Endodermal cell (in vitro differentiated cells): ENCODE measurements at regions not wholly inside any gene's neighbourhood (a gene's known extent, or its start where the extent isn't known, plus 50 kb on each side); places are given as distances from the start of the nearest gene placed in this dataset.
"Not testable (repeated sequence)": the region's sequence is repeated elsewhere in the genome, so short reads cannot be mapped to it uniquely, and the experiment has no call there.

Experiments used
- DNase-seq: peaks from one replicate; pipeline ENCODE4 v3.0.0-alpha.2; 2017
- H3K27ac ChIP-seq: 2 replicates; pipeline ENCODE4 v1.5.1; 2013; ENCODE audit warnings: mild to moderate bottlenecking, low read depth, low read length, moderate library complexity
- H3K27me3 ChIP-seq: 2 replicates; pipeline ENCODE4 v1.6.1; 2013; ENCODE audit warnings: mild to moderate bottlenecking, low read length, moderate library complexity; ENCODE audit not compliant: insufficient read depth, control insufficient read depth, poor library complexity, severe bottlenecking
- H3K36me3 ChIP-seq: 2 replicates; pipeline ENCODE4 v1.7.0; 2013; ENCODE audit warnings: mild to moderate bottlenecking, low read length, moderate library complexity; ENCODE audit not compliant: control insufficient read depth, insufficient read depth
- H3K4me1 ChIP-seq: one replicate; pipeline ENCODE4 v1.7.0; 2013; ENCODE audit warnings: low read length; ENCODE audit not compliant: control insufficient read depth, insufficient read depth
- H3K4me3 ChIP-seq: 2 replicates; pipeline ENCODE4 v1.5.1; 2013; ENCODE audit warnings: mild to moderate bottlenecking, low read length, moderate library complexity
- H3K9ac ChIP-seq: 2 replicates; pipeline ENCODE4 v1.6.1; 2013; ENCODE audit warnings: mild to moderate bottlenecking, low read length, moderate library complexity; ENCODE audit not compliant: poor library complexity, severe bottlenecking; ENCODE audit errors: extremely low read depth
- H3K9me3 ChIP-seq: 2 replicates; pipeline ENCODE4 v1.6.1; 2013; ENCODE audit warnings: mild to moderate bottlenecking, low read length, moderate library complexity; ENCODE audit not compliant: control insufficient read depth
- H3K27ac Mint-ChIP-seq: 2 replicates; pipeline ENCODE4 v1.8.0; 2020; ENCODE audit warnings: mixed read lengths
- H3K27me3 Mint-ChIP-seq: 2 replicates; pipeline ENCODE4 v1.8.0; 2021; ENCODE audit warnings: mild to moderate bottlenecking, mixed read lengths; ENCODE audit not compliant: insufficient read depth
- H3K36me3 Mint-ChIP-seq: 2 replicates; pipeline ENCODE4 v1.8.0; 2020; ENCODE audit warnings: low read depth, mixed read lengths
- H3K4me1 Mint-ChIP-seq: 2 replicates; pipeline ENCODE4 v1.8.0; 2020; ENCODE audit warnings: mixed read lengths
- H3K4me3 Mint-ChIP-seq: 2 replicates; pipeline ENCODE4 v1.8.0; 2020; ENCODE audit warnings: mild to moderate bottlenecking, moderate library complexity, mixed read lengths
- H3K9me3 Mint-ChIP-seq: 2 replicates; pipeline ENCODE4 v1.8.0; 2020; ENCODE audit warnings: mild to moderate bottlenecking, mixed read lengths
- WGBS, 2 experiments: methylation state at CpG; one replicate each; pipeline versions ENCODE4 v1.1.5 to v1.1.7; 2013; ENCODE audit warnings: missing lambda C conversion rate in 2 of 2, mixed read lengths in 1 of 2; ENCODE audit not compliant: insufficient coverage in 1 of 2, insufficient read length in 1 of 2; 5-methylcytosine and 5-hydroxymethylcytosine counted together
- TF ChIP-seq, protein P1 (sequence below): fragments of 200-600 bp; sonication (generic); conservative IDR thresholded peaks from 2 replicates; pipeline ENCODE4 v1.5.0; 2021; ENCODE audit warnings: antibody characterized with exemption, mild to moderate bottlenecking

DNA sequence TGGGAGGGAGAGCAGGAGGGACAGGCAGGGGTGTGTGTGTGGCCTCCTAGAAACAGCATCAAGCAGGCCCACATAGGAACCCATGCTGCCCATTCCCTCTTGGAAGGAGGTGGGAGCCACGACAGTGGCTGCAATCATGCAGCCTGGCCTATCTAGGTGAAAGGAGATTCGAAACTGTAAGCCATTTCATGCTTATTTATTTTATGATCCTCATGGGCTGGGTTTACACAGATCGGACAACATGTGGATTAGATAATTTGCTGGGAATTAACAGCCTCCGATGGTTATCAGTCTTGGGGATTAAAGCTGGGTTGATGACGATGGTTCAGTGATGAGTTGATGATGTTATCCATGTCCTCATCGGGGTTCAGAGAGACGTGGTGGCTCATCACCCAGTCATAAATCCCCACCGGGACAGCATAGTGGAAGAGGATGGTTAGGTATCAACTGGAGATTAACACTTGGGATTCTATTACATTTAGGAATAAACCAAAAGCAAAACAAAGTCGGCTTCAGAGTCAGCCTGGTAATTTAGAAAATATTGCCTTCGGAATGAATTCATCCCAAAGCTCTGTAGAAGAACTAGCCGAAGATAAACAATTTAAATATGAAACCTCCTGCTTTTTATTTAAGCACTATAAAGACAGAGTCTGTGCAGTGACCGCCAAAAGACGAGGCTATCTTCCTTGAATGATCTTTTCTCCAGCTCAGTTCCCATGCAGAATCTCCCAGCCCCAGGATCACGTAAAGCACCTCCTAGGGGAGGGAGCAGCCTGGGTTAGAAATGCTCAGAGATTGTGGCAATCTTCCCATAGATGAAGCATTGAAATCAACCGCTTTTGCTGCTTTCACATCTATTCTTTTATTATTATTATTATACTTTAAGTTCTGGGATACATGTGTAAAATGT lies 252.8 kb downstream of the FOXD2 start:
- H3K9me3 Mint-ChIP-seq = no peaks in the 10 kb centered on the region
- no peak overlapping the region for H3K9ac ChIP-seq
- TF ChIP-seq, protein P1, sequence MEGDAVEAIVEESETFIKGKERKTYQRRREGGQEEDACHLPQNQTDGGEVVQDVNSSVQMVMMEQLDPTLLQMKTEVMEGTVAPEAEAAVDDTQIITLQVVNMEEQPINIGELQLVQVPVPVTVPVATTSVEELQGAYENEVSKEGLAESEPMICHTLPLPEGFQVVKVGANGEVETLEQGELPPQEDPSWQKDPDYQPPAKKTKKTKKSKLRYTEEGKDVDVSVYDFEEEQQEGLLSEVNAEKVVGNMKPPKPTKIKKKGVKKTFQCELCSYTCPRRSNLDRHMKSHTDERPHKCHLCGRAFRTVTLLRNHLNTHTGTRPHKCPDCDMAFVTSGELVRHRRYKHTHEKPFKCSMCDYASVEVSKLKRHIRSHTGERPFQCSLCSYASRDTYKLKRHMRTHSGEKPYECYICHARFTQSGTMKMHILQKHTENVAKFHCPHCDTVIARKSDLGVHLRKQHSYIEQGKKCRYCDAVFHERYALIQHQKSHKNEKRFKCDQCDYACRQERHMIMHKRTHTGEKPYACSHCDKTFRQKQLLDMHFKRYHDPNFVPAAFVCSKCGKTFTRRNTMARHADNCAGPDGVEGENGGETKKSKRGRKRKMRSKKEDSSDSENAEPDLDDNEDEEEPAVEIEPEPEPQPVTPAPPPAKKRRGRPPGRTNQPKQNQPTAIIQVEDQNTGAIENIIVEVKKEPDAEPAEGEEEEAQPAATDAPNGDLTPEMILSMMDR = no peak
- no peaks in the 10 kb centered on the region for H3K27me3 ChIP-seq
- H3K36me3 Mint-ChIP-seq = no peaks in the 10 kb centered on the region
- H3K36me3 ChIP-seq = no peaks in the 10 kb centered on the region
- H3K4me3 Mint-ChIP-seq = no peak overlapping the region
- H3K27me3 Mint-ChIP-seq = peaks cover 5% of the 10 kb centered on the region
- H3K4me1 ChIP-seq = peaks cover 16% of the 10 kb centered on the region
- WGBS, 2 experiments = 92 to 94% methylated on average over 8 to 14 of the region's 15 CpGs
- H3K4me3 ChIP-seq = no peak overlapping the region
- DNase-seq = peak; percentile 21
- no peak overlapping the region for H3K27ac ChIP-seq
- H3K9me3 ChIP-seq = no peaks in the 10 kb centered on the region
- peaks cover 26% of the 10 kb centered on the region for H3K4me1 Mint-ChIP-seq
- H3K27ac Mint-ChIP-seq = no peak overlapping the region

DNA sequence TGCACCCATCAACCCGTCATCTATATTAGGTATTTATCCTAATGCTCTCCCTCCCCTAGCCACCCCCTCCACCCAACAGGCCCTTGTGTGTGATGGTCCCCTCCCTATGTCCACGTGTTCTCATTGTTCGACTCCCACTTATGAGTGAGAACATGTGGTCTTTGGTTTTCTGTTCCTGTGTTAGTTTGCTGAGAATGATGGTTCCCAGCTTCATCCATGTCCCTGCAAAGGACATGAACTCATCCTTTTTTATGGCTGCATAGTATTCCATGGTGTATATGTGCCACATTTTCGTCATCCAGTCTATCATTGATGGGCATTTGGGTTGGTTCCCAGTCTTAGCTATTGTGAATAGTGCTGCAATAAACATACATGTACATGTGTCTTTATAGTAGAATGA lies 253.4 kb downstream of the FOXD2 start:
- not testable (repeated sequence) for H3K27ac Mint-ChIP-seq, H3K27me3 ChIP-seq, H3K9ac ChIP-seq, H3K4me3 Mint-ChIP-seq, H3K9me3 Mint-ChIP-seq, H3K27ac ChIP-seq, H3K36me3 ChIP-seq, DNase-seq, H3K36me3 Mint-ChIP-seq, H3K4me3 ChIP-seq, H3K27me3 Mint-ChIP-seq, H3K9me3 ChIP-seq
- WGBS, 2 experiments = 83 to 90% methylated on average over 1 to 4 of the region's 4 CpGs
- peaks cover 23% of the 10 kb centered on the region for H3K4me1 Mint-ChIP-seq
- H3K4me1 ChIP-seq = peaks cover 14% of the 10 kb centered on the region

DNA sequence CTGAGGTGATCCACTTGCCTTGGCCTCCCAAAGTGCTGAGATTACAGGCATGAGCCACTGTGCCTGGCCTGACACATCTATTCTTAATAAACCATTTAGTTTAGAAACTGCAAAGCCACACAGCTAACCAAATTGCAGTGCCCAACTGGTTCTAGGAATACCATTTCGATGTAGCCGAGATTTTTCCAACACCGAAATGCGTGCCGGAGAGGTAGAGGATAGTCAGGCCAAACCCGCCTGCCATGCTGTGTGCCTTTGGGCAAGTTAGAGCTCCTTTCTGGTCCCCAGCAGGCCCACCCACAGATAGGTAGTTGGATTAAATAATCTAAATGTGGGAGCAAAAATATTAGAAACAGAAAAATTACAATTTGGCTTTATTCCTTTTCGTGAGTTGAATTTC lies 254.4 kb downstream of the FOXD2 start:
- no peak for DNase-seq
- H3K27ac ChIP-seq = no peak overlapping the region
- peaks cover 5% of the 10 kb centered on the region for H3K27me3 Mint-ChIP-seq
- no peaks in the 10 kb centered on the region for H3K27me3 ChIP-seq
- H3K9me3 ChIP-seq = no peaks in the 10 kb centered on the region
- H3K9me3 Mint-ChIP-seq = no peaks in the 10 kb centered on the region
- H3K4me1 ChIP-seq = peaks cover 5% of the 10 kb centered on the region
- no peaks in the 10 kb centered on the region for H3K36me3 Mint-ChIP-seq
- H3K27ac Mint-ChIP-seq = no peak overlapping the region
- H3K4me3 ChIP-seq = no peak overlapping the region
- no peak overlapping the region for H3K9ac ChIP-seq
- H3K36me3 ChIP-seq = no peaks in the 10 kb centered on the region
- WGBS, 2 experiments = 95 to 98% methylated on average over 7 of the region's 7 CpGs
- H3K4me3 Mint-ChIP-seq = no peak overlapping the region
- peaks cover 14% of the 10 kb centered on the region for H3K4me1 Mint-ChIP-seq
- TF ChIP-seq, protein P1 = no peak
